Hepatocyte (in vitro differentiated cells): ENCODE measurements at regions not wholly inside any gene's neighbourhood (a gene's known extent, or its start where the extent isn't known, plus 50 kb on each side); places are given as distances from the start of the nearest gene placed in this dataset.

Experiments used
- EZH2 ChIP-seq: fragments of 200-600 bp; sonication (generic); IDR thresholded peaks from 2 replicates; pipeline ENCODE4 v1.6.1; 2016; ENCODE audit warnings: antibody characterized with exemption, mild to moderate bottlenecking, borderline replicate concordance
- TF ChIP-seq, protein P1 (sequence below): fragments of 200-600 bp; sonication (generic); IDR thresholded peaks from 2 replicates; pipeline ENCODE4 v1.5.1; 2016; ENCODE audit warnings: antibody characterized with exemption, mild to moderate bottlenecking; ENCODE audit not compliant: poor library complexity

DNA sequence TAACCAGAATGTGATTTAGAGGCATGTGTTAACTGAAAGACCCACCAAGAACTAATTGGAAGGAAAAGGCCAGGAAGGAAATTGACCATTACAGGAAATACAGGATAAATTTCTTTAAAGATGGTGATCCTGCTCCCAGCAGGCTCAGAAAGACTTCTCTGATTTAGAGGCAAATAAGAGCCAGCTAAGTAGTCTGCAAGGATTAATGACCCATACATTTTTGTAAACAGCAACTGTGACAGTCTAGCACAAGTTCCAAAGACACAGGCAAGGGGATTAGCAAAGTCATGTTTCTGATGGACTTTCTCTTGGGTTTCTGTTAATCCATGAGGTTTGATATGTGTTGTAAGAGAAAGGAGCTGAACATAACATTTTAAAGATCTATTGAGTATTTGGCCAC, 425.0 kb downstream of the HTR7 start:
- TF ChIP-seq, protein P1, sequence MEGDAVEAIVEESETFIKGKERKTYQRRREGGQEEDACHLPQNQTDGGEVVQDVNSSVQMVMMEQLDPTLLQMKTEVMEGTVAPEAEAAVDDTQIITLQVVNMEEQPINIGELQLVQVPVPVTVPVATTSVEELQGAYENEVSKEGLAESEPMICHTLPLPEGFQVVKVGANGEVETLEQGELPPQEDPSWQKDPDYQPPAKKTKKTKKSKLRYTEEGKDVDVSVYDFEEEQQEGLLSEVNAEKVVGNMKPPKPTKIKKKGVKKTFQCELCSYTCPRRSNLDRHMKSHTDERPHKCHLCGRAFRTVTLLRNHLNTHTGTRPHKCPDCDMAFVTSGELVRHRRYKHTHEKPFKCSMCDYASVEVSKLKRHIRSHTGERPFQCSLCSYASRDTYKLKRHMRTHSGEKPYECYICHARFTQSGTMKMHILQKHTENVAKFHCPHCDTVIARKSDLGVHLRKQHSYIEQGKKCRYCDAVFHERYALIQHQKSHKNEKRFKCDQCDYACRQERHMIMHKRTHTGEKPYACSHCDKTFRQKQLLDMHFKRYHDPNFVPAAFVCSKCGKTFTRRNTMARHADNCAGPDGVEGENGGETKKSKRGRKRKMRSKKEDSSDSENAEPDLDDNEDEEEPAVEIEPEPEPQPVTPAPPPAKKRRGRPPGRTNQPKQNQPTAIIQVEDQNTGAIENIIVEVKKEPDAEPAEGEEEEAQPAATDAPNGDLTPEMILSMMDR = no peak
- TF ChIP-seq EZH2 = no peak
